ENCODE measurements at regions not wholly inside any gene's neighbourhood (a gene's known extent, or its start where the extent isn't known, plus 50 kb on each side); places are given as distances from the start of the nearest gene placed in this dataset.
A peak's percentile ranks its signal among the peaks of the same experiment; 100 is the strongest.

DNA sequence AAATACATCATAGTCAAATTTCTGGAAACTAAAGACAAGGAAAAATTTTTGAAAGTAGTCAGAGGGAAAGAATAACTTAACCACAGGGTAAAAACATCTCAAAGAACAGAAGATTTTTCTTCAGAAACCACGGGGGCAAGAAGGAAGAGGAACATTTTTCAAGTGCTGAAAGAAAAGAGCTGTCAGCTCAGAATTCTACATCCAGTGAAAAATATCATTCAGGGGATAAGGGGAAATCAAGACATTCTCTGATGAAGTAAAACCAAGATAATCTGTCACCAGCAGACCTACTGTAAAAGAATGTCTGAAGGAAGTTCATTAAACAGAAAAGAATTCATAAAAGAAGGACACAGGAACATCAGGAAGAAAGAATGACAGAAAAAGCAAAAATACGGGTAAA, 111.2 kb upstream of the TMEM72 start:
- Histone ChIP-seq H3K4me1 (ENCODE audit: insufficient read depth) (peaks cover 9% of the 10 kb centered on the region), H4K20me1 (ENCODE audit: insufficient read depth) (no peaks in the 10 kb centered on the region), H3K27me3 (replicated peaks; ENCODE audit: insufficient read depth) (no peaks in the 10 kb centered on the region), H3K9ac (no peak overlapping the region), H3K4me2 (ENCODE audit: unreplicated experiment) (no peak overlapping the region), H3F3A (ENCODE audit: insufficient read depth) (peaks cover 5% of the 10 kb centered on the region; the same call in 1 of the 2 replicates), H2AFZ (no peak overlapping the region), H3K79me2 (ENCODE audit: insufficient read depth) (no peaks in the 10 kb centered on the region), H3K9me3 (ENCODE audit: low read depth) (no peaks in the 10 kb centered on the region), H3K36me3 (ENCODE audit: low read depth) (no peaks in the 10 kb centered on the region), H3K27ac (no peak overlapping the region), H3K4me3 (no peak overlapping the region), H3K9me2 (ENCODE audit: insufficient read depth) (no peaks in the 10 kb centered on the region)
- WGBS, 2 experiments (ENCODE audit: low coverage in 1 of 2, low lambda C conversion rate in 2 of 2, missing lambda C conversion rate in 2 of 2), result 61 to 73% methylated on average over 2 of the region's 2 CpGs
- TF ChIP-seq EZH2 (IDR thresholded peaks at IDR 0.05; ENCODE audit: insufficient read depth, poor library complexity, severe bottlenecking) (no peak), EZH2phosphoT487 (IDR thresholded peaks at IDR 0.05; ENCODE audit: insufficient read depth, low read depth) (no peak)
- DNase-seq, result no peak
- in situ Hi-C loops (cut with MboI), result no loop called here

DNA sequence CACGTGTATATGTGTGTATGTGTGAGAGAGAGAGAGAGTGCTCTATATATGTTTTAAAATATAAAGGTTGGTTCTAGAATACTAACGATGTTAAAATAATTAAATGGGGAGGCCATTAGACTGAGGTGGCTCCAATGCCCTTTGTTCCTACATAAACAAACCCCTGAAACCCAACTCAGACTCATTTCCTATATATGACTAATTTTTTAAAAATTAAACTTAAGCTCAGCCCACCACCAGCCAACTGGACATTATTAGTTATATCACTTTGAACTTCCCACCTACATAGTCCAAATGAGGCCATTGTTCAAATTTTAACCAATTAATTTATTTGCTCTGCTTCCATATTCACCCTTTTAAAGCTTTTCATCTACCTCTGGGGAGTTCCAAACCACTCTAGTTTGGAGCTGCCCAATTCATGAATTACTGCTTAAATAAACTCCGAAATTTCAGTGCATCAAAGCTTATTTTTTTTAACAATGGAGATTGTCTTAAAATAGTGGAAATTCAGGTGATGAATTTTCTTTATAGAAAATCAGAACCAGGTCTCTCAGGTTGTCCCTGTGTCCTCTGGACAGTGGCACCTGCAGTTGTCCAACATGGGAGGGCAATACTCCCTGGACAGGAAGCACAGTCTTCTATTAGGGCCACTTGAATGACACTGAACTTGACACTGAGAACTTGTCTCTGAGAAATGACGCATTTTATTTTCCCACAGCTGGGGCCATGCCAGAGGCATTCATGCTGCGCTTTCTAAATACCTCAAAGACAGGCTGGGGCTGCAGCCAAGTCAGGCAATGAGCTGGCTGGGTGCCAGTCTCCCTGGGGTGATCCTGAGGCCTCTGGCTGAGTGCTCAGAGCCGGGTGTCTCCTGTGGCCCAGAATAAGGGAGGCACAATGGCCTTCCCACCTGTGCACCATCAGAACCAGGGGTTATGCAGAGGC, 109.5 kb upstream of the TMEM72 start:
- Histone ChIP-seq H3K4me2 (ENCODE audit: unreplicated experiment) (no peak overlapping the region), H3K4me3 (no peak overlapping the region), H2AFZ (no peak overlapping the region), H3K4me1 (ENCODE audit: insufficient read depth) (peaks cover 10% of the 10 kb centered on the region), H3K9me2 (ENCODE audit: insufficient read depth) (no peaks in the 10 kb centered on the region), H3K9ac (no peak overlapping the region), H3K9me3 (ENCODE audit: low read depth) (no peaks in the 10 kb centered on the region), H3K36me3 (ENCODE audit: low read depth) (no peaks in the 10 kb centered on the region), H3K27me3 (replicated peaks; ENCODE audit: insufficient read depth) (no peaks in the 10 kb centered on the region), H3K27ac (no peak overlapping the region), H3F3A (ENCODE audit: insufficient read depth) (no peaks in the 10 kb centered on the region), H3K79me2 (ENCODE audit: insufficient read depth) (no peaks in the 10 kb centered on the region), H4K20me1 (ENCODE audit: insufficient read depth) (no peaks in the 10 kb centered on the region)
- 68 to 70% methylated on average over 6 of the region's 6 CpGs for WGBS, 2 experiments (ENCODE audit: low coverage in 1 of 2, low lambda C conversion rate in 2 of 2, missing lambda C conversion rate in 2 of 2)
- TF ChIP-seq EZH2 (IDR thresholded peaks at IDR 0.05; ENCODE audit: insufficient read depth, poor library complexity, severe bottlenecking), result no peak
- no peak for TF ChIP-seq EZH2phosphoT487 (IDR thresholded peaks at IDR 0.05; ENCODE audit: insufficient read depth, low read depth)
- in situ Hi-C loops (cut with MboI), result no loop called here
- DNase-seq, result peak; percentile 67

DNA sequence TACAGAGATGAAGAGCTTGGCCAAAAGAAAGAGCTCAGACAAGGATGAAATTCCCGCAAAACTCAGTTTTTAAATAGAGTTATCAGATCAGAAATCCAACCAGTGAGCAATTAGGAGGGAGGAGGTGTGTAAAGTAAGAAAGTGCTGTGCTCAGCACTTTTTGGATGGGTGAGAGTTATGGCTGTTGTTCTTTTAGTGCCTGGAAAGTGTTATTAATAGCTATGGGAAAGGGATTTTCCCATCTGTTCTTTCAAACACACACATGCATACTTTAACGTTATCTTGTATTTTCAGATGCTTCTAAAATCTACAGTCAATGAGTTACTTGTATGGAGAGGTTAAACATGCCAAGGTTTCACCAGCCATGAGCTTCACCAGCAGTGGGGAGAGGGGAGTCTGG, 107.3 kb upstream of the TMEM72 start:
- H3K4me2 ChIP-seq (ENCODE audit: unreplicated experiment), result no peak overlapping the region
- H3K36me3 ChIP-seq (ENCODE audit: low read depth), result no peaks in the 10 kb centered on the region
- H3K9ac ChIP-seq, result no peak overlapping the region
- H3K9me2 ChIP-seq (ENCODE audit: insufficient read depth), result no peaks in the 10 kb centered on the region
- H4K20me1 ChIP-seq (ENCODE audit: insufficient read depth), result no peaks in the 10 kb centered on the region
- no peak overlapping the region for H3K27ac ChIP-seq
- H3K4me3 ChIP-seq, result no peak overlapping the region
- H2AFZ ChIP-seq, result no peak overlapping the region
- no peak for DNase-seq
- no peaks in the 10 kb centered on the region for H3F3A ChIP-seq (ENCODE audit: insufficient read depth)
- H3K79me2 ChIP-seq (ENCODE audit: insufficient read depth), result no peaks in the 10 kb centered on the region
- WGBS, 2 experiments (ENCODE audit: low coverage in 1 of 2, low lambda C conversion rate in 2 of 2, missing lambda C conversion rate in 2 of 2), result 85 to 86% methylated on average over 2 of the region's 2 CpGs
- TF ChIP-seq EZH2 (IDR thresholded peaks at IDR 0.05; ENCODE audit: insufficient read depth, poor library complexity, severe bottlenecking), result no peak
- H3K4me1 ChIP-seq (ENCODE audit: insufficient read depth), result peaks cover 13% of the 10 kb centered on the region
- in situ Hi-C loops (cut with MboI), result no loop called here
- no peaks in the 10 kb centered on the region for H3K9me3 ChIP-seq (ENCODE audit: low read depth)
- H3K27me3 ChIP-seq (replicated peaks; ENCODE audit: insufficient read depth), result no peaks in the 10 kb centered on the region

DNA sequence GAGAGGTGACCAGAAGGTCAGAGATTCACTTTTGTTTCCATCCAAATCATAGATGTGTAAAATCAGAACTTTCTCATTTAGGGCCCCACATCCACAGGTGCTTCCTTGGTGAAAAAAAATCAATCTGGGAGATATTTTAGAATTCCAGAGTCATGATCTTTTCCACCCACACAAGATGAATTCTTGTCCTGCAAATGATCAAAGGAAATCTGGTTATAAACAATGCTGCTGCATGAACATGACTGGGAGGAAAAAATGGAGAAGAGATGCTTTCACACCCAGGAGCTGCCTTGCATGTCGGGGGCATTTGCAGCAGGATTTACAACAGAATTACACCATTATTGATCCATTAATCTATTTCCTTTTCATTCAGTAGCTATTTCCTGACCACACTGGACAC, 106.5 kb upstream of the TMEM72 start:
- WGBS, 2 experiments (ENCODE audit: low coverage in 1 of 2, low lambda C conversion rate in 2 of 2, missing lambda C conversion rate in 2 of 2), result 82 to 83% methylated on average over 1 of the region's 1 CpG
- no peak overlapping the region for H3K4me3 ChIP-seq
- H3K9me2 ChIP-seq (ENCODE audit: insufficient read depth), result no peaks in the 10 kb centered on the region
- peak; percentile 22 for DNase-seq
- H2AFZ ChIP-seq, result no peak overlapping the region
- TF ChIP-seq EZH2 (IDR thresholded peaks at IDR 0.05; ENCODE audit: insufficient read depth, poor library complexity, severe bottlenecking) (no peak), EZH2phosphoT487 (IDR thresholded peaks at IDR 0.05; ENCODE audit: insufficient read depth, low read depth) (no peak)
- H3K9ac ChIP-seq, result no peak overlapping the region
- in situ Hi-C loops (cut with MboI), result no loop called here
- H3K9me3 ChIP-seq (ENCODE audit: low read depth), result no peaks in the 10 kb centered on the region
- no peak overlapping the region for H3K4me2 ChIP-seq (ENCODE audit: unreplicated experiment)
- H3K4me1 ChIP-seq (ENCODE audit: insufficient read depth), result peaks cover 13% of the 10 kb centered on the region
- no peaks in the 10 kb centered on the region for H3K27me3 ChIP-seq (replicated peaks; ENCODE audit: insufficient read depth)
- H3K36me3 ChIP-seq (ENCODE audit: low read depth), result no peaks in the 10 kb centered on the region
- no peaks in the 10 kb centered on the region for H3K79me2 ChIP-seq (ENCODE audit: insufficient read depth)
- no peak overlapping the region for H3K27ac ChIP-seq
- H3F3A ChIP-seq (ENCODE audit: insufficient read depth), result no peaks in the 10 kb centered on the region
- no peaks in the 10 kb centered on the region for H4K20me1 ChIP-seq (ENCODE audit: insufficient read depth)
